ENCODE measurements at regions not wholly inside any gene's neighbourhood (a gene's known extent, or its start where the extent isn't known, plus 50 kb on each side); places are given as distances from the start of the nearest gene placed in this dataset.

DNA sequence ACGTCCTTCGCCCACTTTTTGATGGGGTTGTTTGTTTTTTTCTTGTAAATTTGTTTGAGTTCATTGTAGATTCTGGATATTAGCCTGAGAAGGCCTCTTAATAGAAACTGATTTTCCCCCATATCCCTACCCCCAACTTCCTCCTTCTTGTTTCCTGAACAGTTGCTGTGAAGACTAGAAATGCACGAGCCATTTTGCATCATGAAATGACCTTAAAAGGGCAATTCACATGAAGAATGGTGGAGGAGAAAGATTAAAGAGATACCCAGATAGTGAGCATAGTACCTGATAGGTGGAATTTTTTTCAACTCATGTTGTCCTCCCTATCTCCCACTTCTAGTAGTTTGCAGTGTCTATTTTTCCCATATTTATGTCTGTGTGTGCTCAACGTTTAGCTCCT, 55.2 kb upstream of the KCNH8 start:
- no peak for DNase-seq

DNA sequence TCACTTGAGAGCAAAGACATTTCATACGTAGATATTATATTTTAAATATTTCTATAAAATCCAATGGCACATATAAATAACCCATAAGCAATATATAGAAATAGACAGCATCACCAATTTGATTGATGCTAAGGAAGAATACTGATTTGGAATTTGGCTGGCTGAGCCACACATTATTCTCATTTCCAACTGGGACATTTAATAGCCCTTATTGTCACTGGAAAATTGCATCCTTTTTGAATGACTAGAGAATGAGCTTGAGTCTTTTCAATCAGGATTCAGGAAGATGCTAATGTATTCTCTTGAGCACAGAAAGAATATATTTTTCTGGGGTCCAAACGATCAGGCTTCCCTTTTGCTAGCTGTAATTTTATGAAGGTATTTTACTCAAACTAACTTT, 70.9 kb upstream of the KCNH8 start:
- no peak for DNase-seq

DNA sequence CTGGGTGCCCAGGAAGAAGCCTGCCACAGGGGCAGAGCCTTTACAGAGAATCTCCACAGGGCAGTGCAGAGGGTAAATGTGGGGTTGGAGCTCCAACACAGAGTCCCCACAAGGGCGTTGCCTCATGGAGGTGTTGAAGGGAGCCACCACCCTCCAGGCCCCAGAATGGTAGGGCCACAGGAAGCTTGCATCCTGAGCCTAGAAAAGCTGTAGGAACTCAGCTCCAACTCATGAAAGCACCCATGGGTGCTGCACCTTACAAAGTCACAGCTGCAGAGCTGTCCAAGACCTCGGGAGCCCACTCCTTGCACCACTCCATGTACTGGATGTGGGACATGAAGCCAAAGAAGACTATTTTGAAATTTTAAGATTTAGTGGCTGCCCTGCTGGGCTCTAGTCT, 73.3 kb upstream of the KCNH8 start:
- no peak for DNase-seq

DNA sequence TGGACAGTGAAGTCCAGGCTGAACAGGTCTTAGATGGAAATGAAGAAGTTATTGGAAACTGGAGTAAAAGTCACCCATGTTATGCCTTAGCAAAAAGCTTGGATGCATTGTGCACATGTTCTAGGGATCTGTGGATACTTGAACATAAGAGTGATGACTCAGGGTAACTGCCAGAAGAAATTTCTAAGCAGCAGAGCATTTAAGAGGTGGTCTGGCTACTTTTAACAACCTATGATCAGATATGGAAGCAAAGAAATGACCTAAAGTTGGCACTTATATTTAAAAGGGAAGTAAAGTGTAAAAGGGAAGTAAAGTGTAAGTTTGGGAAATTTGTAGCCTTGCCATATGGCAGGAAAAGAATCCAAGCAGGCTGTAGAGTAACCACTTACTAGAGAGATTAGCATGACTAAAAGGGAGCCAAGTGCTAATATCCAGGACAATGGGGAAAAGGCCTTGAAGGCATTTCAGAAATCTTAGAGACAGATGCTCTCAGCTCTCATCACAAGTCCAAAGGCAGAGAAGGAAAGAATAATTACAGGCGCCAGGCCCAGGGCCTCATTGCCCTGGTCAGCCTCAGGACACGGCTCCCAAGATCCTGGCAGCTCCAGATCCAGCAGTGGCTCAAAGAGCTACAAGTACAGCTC, 73.9 kb upstream of the KCNH8 start:
- DNase-seq, result no peak

DNA sequence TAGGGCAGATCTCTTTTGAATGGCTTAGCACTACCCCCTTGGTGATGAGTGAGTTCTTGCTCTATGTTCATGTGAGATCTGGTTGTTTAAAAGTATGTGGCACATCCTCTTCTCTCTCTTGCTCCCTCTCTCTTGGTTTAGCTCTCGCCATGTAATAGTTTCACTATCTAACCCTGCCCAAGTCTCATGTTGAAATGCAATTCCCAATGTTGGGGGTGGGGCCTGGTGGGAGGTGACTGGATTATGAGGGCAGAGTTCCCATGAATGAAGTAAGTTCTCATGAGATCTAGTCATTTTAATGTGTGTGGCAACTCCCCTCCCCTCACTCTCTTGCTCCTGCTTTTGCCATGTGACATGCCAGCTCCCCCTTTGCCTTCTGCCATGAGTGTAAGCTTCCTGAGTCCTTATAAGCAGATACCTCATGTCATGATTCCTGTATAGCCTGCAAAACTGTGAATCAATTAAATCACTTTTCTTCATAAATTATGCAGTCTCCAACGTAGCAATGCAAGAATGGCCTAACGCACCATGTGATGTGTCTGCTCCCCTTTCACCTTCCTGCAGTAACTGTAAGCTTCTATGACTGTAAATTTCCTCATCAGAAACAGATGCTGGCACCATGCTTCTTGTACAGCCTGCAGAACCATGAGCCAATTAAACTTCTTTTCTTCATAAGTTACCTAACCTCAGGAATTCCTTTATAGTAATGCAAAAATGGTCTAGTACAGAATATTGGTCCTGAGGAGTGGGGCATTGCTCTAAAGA, 74.8 kb upstream of the KCNH8 start:
- DNase-seq, result no peak

DNA sequence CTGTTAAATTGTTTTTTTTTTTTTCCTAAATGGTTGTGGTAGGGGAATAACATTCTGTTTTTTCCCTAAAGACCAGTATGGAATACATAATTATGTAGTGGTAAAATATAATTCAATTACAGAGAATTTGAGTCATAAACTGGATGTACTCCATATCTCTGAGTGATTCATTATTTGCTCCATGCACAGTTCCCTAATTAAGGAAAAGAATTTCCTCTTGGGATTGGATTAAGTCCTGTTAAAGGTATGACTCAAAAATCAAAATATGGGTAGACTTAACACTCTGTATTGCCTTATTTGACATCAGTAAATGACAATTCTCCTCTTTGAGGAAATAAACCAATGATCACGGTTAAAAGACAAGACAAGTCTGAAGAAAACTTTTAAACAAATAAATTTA, 78.0 kb upstream of the KCNH8 start:
- DNase-seq, result no peak

DNA sequence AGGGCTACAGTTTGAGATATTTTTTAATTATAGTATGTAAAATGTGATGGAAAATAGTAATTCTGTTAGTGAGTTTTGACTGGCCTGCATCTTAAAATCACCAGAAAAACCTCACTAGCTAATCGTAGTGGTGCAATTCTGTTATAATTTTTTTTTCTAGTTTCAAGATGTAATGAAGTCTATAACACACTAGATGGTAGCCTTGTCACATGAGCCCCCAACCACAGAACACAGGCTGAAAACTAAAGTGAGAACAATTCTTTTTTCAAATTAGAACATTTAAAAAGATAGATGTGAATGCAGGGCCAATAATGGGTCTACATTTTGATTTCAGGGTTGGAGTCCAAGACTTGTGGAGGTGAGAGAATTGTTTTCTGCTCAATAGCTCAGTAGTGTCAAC, 83.3 kb upstream of the KCNH8 start:
- no peak for DNase-seq

DNA sequence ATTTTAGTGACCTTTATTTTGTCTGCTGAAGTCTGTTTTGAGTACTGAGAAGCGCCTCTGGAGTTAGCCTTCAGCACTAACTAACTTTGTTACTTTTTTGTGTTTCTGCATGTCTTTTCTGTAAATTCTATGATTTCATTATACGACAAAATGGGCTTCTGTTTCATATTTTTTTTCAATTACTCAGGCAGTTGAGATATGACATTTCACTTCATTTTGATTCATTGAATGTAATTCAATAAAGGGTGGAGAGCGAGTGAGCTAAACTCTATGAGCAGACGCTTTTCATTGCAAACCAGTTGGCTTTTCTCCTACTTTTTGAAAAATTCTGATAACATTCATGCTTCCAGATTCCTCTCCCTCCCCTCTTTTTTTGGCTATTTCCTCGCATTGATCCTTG, 84.4 kb upstream of the KCNH8 start:
- DNase-seq, result no peak

DNA sequence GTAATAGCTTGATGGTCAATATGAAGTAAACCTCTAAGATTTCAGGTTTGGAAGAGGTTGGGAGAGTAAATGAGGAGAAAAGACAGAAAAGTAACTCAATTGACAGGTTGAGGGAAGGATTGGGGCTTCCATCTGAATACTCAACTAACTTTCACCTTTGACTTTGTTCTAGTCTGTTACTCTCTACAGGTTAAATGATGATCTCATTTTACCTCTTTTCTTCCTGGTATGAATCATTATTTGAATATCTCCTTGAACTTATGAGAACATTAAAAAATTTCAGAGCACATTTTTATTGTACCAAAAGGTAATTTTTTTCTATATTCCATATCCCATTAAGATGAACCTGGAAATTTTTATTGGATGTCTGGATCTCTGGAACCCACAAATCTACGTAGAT, 87.9 kb upstream of the KCNH8 start:
- DNase-seq, result no peak

DNA sequence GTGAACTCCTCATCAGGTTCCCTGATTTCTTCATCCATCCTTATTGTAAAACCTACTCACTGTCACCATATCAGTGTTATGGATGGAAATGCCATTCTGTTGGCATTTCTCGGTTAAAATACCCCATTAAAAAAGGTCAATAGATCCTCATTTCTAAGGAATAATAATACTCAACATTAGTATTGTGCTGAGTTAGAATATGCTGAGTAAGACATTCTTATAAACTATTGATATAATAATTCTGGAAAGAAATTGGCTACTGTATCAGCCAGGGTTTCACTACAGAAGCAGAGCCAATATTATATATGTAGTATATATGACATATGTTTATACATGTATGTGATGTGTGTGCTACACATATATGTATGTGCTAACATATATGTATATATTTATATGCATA, 95.4 kb upstream of the KCNH8 start:
- no peak for DNase-seq

DNA sequence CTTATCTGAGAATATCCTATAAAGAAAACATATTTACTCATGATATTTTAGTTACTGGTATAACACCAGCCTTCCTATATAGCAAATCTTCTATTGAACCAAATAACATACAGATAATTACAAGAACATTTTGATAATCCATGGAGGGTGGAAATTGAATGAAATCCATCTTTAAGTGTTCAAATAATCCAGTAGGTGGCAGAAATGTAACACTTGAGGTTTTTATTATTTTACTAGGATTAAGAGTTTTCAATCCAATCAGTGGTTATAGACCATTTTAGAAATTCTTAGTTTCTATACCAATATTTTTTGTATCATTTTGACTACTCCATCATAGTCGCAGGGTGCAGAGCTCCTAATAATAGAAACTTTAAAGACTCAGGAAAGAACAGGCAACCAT, 101.9 kb upstream of the KCNH8 start:
- no peak for DNase-seq

DNA sequence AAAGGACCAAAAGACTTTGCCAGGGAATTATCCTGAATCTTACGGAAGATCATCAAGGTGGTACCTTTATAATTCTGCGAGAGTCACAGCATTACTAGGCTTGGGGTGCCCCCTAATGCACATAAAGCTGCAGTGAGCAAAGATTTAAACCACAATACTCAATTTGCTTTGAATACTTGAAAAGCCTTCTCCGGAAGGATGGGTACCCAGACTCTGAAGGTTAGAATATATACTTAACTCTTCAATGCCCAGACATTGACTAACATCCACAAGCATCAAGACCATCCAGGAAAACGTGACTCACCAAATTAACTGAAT, 117.8 kb upstream of the KCNH8 start:
- no peak for DNase-seq

DNA sequence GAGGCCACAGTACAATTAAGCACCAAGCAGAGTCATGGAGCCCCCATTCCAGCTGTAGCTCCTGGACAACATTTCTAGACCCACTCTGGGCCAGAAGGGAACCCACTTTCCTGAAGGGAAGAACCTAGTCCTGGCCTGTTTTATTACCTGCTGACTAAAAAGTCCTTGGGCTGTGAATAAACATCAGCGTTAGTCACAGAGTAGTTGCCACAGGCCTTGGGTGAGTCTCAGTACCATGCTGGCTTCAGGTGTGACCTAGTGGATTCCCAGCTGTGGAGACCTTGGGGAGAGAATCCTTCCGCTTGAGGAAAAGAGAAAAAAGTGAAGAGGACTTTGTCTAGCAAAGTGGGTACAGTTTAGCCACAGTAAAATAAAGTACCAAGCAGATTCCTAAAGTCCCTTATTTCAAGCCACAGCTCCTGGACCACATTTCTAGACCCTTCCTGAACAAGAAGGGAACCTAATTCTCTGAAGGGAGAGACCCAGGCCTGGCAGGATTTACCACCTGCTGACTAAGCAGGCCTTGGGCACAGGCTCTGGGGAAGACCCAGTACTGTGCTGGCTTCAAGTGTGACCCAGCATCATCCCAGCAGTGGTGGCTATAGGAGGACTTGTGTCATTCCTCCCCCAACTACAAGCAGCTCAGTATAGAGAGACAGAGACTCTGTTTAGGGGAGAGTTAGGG, 118.3 kb upstream of the KCNH8 start:
- DNase-seq, result no peak

DNA sequence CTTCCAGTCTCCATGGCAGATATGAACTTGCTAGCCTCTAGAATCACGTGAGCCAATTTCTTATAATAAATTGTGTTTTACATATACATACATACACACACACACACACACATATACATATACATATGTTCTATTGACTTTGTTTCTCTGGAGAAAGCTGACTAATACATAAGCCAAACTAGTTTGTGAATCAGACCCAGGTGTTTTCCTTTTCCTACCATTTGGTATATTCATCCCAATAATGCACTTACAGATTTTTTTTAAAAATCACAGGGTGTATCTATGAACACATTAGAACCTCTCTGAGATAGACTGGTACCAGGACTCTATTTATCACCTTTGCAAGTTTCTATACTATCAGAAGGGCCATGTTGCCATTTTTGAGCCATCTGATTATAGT, 122.9 kb upstream of the KCNH8 start:
- DNase-seq, result no peak

DNA sequence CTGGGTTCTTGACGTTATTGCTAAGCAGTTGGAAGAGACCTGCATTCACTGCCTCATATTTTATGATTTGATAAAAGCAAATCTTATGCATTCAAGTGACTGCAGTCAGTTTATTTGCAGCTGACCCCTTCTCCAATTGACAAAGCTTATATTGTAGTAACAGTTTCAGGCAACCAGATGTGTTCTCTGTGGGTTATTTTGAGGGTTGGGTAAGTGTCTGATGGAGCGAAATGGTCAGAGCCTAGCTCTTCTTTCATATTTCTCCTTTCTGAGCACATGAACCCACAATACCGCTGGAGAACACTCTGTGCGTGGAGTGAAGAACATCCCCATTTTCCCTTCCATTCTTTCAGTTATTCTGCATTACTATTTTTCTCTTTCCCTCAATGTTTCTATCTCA, 125.8 kb upstream of the KCNH8 start:
- DNase-seq, result no peak

DNA sequence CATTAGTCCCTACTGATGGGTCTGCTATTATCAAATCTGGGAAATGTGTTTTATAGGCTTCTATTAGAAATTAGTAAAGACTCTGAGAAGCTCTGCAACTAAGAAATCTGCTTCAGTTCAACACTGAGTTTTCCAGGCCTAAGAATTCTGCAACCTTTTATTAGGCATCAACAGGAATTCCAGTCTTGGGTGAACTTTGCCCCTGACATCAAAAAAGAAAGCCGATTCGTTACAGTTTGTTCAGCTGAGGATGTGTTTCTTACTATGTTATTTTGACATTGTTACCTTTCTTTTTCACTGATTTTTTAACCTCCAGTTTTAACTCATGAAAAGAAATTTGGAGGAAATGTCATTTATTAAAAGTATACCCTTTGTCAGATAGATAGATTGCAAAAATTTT, 131.5 kb upstream of the KCNH8 start:
- no peak for DNase-seq

DNA sequence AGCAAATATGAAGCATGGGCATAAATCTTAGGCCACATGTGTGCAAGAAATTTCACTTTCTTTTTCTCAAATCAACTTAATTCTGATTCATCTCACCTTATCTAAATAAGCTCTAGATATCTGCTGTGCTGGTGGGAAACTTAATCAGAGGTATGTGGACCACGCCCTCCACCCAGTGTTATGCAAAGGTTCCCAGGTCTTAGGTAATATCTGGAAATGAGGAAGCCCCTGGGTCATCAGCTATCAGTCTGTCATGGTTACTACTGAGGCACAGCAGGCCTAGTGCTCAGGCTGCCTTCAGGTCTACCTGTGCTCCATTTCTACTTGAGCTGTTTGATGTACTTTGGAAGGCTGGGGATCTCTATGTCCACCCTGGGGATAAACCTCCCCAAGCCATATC, 134.4 kb upstream of the KCNH8 start:
- no peak for DNase-seq

DNA sequence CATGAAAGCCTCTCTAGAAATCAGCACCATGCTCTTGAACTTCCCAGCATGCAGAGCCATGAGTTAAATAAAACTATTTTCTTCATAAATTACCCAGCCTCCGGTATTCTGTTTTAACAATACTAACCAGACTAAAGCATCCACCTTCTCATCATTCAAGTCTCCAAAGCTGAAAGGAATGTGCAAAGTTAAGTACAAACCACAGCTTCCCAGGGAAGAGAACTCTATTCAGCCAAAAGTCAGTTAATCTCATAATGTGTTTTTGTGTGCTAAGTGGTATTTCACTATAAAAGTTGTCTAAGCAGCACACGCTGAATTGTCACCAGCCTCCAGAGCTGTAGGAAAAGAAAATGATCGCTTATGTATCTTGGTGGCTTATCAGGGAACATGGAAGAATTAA, 135.5 kb upstream of the KCNH8 start:
- no peak for DNase-seq

DNA sequence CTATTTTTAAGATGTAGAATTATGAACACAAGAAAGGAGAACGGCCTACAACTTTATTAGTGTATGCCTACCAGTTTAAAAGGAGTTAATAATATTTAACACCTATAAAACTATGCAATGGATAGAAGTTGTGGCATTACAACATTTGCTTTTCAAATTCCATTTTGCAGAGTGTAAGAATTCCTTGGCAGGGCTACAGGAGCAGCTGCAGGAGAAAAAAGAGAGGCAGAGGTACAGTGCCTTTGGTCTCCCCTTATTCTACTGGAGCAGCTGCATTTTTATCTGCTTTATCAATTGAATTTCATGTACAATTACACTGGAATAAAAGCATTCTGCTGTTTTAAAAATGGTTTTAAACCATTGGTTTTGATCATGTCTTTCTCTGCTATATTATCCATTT, 145.7 kb upstream of the KCNH8 start:
- no peak for DNase-seq

DNA sequence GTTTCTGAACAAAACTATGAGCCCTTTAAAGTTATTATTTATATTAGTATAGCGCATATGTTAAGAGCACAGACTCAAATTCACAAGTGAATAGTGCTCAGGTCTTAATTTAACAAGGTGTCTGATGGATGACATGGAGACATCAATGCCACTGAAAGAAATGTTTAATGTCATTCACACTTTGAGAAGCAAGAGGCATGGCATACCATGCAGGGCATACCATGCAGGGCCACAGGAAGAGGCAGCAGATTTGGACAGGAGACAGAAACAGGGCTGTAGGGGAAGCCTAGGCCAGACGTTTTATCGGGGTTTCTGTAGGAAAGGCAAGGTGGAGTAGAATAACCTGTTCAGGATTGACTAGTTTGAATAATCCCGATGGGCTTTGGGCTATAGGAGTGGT, 150.2 kb upstream of the KCNH8 start:
- DNase-seq, result no peak

DNA sequence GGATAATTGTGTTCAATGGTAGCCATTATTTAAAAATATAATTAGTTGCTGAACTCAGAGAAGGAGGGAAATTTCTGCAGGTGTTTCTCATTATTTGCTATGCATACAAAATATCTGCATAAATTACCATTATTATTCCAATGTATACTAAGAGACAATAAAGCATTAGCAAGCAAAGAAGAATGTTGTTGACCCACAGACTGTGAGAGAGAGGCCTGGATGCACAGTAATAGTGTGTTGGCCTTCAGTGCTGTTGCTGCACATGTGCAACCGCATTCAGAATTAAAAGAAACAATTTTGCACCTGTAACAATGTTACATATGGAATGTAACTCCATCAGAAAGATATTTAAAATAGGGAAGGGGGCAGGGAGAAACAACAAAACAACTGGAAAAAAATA, 155.6 kb upstream of the KCNH8 start:
- no peak for DNase-seq

DNA sequence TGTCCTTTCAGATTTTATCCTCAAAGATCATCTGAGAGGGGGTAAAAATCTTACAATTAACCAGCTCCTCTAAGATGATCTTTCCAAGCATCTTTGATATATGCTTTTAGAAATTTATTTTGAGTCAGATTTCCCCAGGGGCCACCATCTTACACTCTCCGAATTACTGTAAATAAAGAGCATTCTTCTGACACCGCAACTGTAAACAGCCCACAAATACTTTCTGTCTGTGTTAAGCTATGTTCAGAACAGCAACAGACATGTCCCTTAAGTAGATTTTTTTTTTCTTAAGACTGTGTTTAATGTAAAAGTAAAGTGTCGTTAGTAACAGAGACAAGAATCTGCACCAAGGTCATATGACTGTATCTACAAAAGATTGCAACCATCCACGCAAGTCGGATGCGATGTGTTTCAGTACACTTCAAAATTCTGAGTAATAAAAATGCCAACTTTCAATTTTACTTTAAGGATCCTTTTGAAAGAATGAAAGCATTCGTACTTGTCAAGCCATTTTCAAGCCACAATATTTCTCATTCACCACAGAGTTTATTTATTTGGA, 159.0 kb upstream of the KCNH8 start:
- no peak for DNase-seq

DNA sequence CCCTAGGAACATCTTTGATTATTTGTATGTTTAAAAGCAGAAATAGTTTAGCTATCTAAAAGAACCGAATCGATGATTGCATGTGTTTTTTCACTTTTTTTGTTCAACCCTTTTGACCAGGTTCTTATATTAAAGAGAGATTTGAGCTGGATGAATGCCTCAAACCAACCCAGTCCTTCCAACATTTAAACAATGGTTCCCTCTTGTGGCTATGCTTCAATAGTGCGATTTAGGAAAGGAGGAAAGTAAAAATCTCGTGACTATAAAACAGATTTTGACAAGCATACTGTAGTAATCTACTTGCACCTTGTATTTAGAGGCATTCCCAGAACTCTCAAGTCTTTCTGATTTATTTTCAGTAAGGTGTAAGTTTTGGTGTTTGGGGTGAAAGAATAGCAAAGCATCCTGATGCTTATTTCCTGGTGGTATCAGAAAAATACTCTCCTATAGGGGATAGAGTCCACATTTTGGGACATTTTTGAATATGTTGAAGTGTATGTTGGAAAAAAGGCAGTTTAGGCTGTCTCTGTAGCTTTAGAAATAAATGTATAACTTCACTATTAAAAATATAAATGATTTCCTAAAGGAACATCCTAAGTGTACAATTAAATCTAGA, 159.6 kb upstream of the KCNH8 start:
- DNase-seq, result no peak

DNA sequence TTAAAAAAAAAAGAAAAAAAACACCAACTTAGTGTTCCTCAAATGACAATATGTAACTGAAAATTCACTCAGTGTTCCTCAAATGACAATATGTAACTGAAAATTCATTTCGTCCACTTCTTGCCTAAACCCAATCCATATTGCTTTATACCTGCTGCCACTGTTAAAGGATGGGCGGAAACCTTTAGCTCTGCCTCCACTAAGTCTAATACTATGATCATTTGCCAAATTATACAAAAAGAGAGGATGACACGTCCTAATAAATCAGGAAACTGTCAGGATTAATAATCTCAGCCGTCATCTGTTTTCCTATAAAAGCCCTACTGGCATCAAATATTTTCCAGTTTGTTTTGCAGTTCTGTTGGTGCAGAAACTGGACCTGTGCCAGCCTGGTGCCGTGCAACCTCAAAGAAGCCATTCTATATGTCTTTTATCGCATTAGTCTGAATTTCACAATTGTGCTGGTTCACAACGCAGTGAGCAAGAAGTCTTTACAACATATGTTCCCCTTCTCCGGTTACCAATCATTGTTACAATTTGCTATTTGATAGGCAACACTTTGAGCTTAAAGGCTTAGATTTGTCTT, 160.4 kb upstream of the KCNH8 start:
- no peak for DNase-seq
